ENCODE measurements at regions not wholly inside any gene's neighbourhood (a gene's known extent, or its start where the extent isn't known, plus 50 kb on each side); places are given as distances from the start of the nearest gene placed in this dataset.
"Not testable (repeated sequence)": the region's sequence is repeated elsewhere in the genome, so short reads cannot be mapped to it uniquely, and the experiment has no call there.

DNA sequence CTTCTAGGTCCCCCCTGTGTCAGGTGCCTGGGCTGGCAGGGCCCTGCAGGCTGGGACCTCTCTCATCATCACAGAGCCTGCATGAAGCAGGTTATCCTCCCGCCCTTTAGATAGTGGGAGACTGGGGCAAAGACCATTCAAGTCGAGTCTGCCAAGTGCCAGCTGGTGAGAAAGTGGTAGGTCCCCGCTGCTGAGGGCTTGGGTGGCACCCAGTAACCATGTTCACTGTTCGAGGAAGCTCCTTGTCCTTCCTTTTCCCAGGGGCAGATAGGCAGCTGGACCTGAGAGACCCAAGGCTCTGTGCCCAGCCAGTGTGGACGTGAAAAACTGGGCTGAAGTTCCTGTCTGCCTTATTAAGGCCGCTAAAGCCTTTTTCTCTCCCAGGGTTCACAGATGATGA, 1319.8 kb downstream of the TBC1D22A start:
- DNase-seq (ENCODE audit: low spot score): no peak

DNA sequence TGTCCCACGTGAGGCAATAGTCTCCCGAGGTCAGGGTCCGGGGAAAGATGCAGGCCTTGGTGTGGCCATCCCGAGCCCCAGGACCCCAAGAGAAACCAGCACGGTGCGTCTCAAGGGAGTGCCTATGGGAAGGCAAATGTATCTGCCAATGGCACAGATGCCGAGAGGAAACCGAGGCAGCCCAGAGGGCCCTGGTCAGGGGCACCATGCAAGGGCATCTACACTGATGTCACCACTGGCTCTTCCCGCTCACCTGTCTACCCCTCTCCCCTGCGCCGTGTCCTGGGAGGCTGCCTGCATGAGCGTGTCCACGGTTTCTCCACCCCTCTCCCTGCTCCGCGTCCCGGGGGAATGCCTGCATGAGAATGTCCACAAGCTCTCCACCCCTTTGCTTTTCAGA, 1318.8 kb downstream of the TBC1D22A start:
- no peak for DNase-seq (ENCODE audit: low spot score)

DNA sequence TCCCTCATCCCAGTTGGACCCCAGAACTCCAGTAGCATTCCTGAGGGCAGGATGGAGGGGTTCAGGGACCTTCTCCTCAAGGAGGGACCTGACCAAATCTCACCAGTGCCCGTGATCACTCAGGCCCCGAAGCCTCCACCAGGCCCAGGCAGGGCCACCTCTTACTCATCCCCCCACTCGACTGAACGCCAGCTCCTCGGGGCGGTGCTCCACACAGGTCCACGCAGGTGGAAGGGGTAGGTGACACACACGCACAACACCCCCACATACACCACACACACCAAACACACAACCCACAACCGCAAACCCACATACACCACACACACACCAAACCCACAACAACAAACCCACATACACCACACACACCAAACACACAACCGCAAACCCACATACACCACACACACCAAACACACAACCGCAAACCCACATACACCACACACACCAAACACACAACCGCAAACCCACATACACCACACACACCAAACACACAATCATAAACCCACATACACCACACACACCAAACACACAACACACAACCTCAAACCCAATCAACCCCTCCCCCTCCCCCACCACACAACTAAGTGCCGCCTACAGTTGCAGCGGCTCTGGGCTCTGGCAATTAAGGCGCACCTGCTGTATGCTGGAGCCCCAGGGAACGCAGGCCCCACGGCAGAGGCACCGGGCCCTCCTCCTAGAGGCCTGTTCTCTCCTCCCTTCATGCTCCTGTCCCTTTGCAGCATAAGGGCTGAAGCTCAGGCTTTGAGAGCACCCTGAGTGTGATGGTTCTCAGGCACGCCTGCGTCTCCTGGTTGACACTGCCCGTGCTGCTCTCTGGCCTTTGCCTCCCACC, 1318.1 kb downstream of the TBC1D22A start:
- no peak for DNase-seq (ENCODE audit: low spot score)

DNA sequence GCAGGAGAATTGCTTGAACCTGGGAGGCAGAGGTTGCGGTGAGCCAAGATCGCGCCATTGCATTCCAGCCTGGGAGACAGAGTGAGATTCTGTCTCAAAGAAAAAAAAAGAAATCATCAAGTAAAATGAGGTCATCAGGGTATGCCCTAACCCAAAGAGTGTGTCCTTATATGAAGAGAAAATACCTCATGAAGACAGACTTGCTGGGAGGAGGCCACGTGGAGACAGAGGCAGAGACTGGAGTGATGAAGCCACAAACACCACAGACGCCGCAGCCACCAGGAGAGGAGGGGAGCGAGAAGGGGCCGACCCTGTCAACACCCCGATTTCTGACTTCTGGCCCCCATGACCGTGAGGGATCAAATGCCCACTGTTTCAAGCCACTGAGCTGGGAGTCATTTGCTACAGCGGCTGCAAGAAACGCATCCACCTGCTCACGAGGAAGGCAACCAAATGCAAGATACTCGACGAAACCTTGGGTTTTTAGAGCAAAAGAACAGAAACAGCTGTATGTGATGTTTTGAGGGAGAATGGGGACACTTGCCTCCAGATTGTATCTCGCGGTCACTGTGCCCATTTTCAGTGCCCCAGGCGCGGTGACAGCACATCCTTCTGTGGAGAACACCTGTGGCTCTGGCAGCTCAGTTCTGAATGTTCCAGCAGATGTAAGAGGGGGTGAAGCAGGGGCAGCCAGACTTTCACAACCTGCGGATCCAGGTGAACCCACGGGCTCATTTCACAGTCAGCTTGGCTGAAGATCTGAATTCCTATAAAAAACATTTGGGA, 1317.2 kb downstream of the TBC1D22A start:
- no peak for DNase-seq (ENCODE audit: low spot score)

DNA sequence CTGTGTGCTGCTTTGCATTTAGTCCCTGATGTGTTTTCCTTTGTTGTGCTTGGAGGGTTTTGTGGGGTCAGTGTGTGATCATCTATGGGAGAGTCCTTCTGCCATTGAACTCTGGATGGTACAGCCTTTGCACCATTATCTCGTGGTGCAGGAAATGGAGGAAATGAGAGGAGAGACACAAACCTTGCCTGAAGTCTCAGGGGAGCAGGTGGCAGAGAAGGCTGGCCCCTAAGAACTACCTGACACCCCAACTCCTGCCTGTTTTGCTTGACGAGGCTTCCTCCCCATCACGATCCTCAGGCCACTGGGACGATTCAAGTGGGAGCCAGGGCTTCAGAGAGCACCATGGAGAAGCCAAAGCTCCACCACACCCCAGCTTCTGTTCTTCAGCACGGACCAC, 1316.4 kb downstream of the TBC1D22A start:
- no peak for DNase-seq (ENCODE audit: low spot score)

DNA sequence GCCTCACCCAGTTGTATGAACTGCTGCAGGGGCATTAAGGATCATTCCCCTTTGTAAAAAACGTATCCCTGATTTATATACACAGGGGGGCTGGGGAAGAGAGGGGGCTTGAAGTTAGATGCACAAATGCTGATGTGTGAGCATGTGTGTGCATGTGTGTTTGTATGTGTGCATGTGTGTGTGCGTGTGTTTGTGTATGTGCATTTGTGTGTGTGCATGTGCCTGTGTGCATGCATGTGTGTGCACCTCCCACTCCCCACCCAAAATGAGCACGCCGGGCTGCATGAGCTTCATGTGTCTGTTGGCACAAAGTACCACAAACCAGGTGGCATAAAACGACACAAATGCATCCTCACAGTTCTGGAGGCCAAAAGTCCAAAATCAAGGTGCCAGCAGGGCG, 1315.2 kb downstream of the TBC1D22A start:
- no peak for DNase-seq (ENCODE audit: low spot score)

DNA sequence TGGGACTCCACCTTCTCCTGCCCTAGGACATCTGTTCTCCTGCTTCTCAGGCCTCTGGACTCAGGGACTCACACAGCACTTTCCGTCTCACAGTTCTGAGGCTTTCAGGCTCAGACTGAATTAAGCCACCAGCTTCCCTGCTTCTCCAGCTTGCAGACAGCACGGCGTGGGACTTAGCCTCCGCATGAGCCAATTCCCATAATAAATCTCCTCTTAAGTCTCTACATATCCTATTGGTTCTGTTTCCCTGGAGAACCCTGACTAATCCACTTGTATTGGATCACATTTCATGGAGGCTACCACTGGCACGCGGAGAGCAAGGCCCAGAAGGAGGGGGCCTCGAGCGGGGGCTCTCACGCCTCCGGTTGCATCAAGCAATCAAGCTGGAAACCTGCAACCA, 1313.6 kb downstream of the TBC1D22A start:
- no peak for DNase-seq (ENCODE audit: low spot score)

DNA sequence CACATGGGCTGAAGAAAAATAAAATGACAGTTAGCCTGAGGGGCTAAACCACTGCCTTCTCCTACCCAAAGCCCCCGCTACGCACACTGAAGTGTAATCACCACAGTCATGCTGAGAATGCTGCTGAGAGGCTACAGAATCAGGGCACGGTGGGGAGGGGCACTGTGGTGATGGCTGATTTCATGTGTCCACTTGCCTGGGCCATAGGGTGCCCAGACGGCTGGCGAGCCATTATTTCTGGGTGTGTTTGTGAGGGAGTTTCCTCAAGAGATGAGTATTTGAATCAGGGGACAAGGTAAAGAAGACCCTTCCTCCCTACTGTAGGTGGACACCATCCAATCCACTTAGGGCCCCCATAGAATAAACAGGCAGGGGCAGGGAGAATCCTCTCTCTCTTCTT, 1313.2 kb downstream of the TBC1D22A start:
- DNase-seq (ENCODE audit: low spot score): no peak

DNA sequence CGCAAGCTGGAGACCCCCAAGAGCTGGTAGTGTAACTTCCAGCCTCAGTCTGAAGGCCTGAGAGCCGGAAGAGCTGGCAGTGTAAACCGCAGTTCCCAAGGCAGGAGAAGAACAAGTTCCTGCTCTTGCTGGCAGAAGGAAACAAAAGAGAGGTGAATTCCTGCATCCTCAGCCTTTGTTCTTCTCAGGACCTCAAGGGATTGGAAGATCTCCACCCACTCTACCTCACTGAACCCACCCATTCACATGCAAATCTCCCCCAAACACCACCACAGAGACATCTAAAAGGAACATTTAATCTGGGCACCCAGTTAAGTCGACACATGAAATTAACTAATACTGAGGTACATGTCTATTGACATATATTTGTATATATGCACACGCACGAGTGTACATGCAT, 1310.3 kb downstream of the TBC1D22A start:
- DNase-seq (ENCODE audit: low spot score): no peak

DNA sequence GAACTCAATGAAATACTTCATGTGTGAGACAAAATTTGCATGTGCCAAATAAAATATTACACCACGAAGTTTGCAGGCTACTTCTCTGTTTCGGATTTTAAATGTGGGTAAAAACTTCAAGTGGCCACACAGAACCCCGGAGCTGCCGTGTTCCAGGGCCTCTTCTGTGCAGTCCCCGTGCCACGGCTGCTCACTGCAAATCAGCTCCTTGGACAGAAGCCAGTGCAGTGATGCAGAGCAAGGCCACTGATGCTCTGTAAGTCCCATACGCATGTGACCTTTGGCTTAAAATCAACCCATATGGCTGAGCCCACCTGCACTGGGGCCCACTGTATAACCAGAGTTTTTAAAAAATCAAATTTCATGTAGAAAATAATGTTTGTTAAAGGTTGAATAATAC, 1309.4 kb downstream of the TBC1D22A start:
- DNase-seq (ENCODE audit: low spot score): no peak

DNA sequence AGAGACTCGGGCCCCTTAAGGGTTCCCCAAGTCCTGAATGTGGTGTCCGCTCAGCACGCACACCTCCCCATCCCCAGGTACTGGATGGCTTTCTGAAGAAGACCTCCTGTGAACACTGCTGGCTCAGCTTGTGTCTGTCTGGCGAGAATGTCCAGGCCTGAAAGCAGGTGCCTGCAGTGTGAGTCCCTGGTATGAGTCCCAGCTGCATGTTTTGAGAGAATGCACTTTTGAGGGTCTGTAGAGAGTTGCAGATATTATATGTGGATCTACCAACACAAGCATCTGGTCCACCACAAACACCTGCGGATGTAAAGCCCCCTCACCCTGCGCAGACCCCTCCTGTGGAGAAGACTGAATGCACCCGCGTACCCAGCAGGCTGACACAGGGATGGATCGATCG, 1308.9 kb downstream of the TBC1D22A start:
- no peak for DNase-seq (ENCODE audit: low spot score)

DNA sequence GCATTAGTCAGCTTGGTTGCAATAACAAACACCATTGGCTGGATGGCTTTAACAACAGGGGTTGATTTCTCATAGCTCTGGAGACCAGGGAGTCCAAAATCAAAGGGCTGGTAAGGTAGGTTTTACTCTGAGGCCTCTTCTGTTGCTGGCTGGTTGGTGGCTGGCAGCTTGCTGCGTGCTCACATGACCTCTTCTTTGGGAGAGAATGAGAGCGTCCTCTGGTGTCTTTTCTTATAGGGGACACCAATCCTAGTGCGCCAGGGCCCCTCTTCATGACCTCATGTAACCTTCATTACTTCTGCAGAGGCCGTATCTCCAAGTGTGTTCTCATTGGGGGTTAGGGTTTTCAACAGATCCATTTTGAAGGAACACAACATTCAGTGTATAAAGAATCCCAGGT, 1308.3 kb downstream of the TBC1D22A start:
- DNase-seq (ENCODE audit: low spot score): no peak

DNA sequence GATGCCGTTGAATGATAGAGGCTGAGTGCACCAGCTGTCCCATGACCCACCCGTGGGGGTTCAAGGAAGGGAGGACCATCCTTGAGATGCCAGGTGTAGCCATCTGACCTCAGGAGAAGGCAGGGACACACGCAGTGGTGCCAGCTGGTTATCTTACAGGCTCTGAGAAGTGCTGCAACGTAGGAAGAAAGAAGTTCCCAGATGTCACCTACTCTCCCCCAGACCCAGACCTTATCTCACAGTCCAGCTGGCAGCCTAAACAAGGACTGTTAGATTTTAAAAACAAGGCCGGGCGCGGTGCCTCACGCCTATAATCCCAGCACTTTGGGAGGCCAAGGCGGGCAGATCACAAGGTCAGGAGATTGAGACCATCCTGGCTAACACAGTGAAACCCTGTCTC, 1307.6 kb downstream of the TBC1D22A start:
- DNase-seq (ENCODE audit: low spot score): no peak

DNA sequence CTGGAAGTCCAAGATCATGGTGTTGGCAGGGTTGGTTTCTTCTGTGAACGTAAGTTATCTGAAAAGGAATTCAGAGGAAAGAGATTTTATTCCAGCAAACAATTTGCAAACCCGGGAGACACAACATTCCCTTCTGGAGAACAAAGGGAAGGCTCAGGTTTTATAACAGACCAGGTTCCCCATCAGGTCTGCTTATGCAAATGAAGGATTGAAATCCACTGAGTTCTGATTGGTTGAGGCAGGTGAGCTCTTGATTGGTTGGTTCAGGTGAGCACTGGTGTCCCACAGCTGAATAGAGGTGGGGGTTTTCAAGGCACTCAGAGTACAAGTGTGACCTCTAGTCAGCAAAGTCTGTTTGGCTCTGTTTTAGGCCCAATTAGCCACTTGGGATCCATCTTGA, 1306.8 kb downstream of the TBC1D22A start:
- DNase-seq (ENCODE audit: low spot score): no peak

DNA sequence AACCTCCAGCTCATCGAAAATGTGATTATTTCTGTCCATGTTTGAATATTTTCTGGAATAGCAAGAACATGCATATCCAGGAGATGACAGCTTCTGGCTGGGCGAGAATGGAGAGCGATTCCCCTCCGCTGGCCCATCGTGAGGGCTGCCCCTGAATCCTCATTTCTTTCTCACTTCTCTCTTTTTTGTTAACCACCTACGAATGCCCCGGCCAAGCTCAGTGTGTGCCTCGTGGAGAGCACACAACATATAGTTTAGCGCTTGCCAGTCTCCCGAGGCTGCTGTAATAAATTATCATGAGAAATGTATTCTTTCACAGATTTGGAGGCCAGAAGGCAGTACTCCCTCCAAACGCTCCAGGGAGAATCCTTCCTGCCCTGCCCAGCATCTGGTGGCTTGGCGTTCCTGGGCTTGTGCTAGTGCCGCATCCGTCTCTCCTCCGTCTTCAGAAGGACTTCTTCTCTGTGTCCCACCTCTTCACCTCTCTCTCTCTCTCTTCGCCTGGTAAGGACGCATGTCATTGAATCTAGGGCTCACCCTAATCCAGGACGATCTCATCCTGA, 1306.0 kb downstream of the TBC1D22A start:
- DNase-seq (ENCODE audit: low spot score): no peak

DNA sequence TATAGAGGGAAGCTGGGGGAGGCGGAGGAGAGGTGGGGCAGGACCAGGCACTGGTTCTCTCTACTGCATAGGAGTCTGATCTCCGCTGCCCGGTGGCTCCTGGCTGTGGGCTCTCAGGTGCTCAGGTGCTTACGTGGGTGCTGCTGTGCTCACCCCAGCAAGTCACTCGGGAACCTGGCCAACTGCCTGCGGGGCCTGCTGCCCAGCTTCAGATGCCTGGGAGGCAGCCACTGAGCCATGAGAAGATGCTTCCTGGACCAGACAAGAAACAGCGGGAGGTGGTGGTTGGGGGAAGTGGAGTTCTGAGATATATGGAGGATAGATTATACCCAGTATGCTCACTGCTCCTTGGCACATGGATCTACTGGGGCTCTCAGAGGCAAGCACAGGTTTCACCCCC, 1303.4 kb downstream of the TBC1D22A start:
- no peak for DNase-seq (ENCODE audit: low spot score)

DNA sequence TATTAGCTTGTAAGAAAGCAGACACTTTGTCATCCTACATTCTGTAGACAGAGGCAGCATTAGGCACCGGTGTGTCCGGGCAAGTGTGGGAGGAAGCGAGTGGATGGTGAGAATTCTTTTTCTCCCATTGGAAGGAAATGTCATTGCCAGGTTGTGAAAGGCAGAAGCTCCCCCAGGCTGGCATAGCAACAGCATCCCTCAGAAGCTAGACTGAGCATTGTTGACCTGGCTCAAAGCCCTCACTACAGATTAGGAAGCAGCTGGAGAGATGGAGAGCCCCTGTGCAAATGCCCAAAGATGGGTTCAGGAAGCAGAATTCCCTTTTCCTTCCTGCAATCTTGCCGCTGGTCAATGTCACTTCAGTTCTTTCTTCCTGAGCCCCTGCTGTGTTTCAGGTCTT, 1299.3 kb downstream of the TBC1D22A start:
- DNase-seq (ENCODE audit: low spot score): no peak

DNA sequence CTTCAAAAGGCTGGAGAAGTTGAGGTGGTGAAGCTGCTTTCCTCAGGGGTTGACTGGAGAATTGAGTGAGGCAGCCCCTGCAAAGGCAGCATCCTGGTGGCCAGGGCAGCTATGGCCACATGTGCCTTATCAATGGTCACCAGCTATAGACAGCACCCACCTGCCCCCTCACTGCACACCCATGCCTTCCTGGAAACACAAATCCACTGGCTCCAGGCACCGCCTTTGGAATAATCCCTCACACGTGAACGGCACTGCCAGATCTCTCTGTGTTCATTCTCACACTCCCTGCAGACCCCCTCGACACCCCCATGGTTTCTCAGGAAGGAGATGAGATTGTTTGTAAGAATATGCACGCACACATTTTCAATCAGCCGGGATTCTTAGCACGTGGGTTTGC, 1297.8 kb downstream of the TBC1D22A start:
- DNase-seq (ENCODE audit: low spot score): no peak

DNA sequence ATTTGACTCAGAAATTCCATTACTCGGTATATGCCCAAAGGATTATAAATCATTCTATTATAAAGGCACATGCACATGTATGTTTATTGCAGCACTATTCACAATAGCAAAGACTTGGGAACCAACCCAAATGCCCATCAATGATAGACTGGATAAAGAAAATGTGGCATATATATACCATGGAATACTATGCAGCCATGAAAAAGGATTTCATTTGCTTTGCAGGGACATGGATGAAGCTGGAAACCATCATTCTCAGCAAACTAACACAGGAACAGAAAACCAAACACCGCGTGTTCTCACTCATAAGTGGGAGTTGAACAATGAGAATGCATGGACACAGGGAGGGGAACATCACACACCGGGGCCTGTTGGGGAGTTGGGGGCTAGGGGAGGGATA, 1297.1 kb downstream of the TBC1D22A start:
- not testable (repeated sequence) for DNase-seq (ENCODE audit: low spot score)

DNA sequence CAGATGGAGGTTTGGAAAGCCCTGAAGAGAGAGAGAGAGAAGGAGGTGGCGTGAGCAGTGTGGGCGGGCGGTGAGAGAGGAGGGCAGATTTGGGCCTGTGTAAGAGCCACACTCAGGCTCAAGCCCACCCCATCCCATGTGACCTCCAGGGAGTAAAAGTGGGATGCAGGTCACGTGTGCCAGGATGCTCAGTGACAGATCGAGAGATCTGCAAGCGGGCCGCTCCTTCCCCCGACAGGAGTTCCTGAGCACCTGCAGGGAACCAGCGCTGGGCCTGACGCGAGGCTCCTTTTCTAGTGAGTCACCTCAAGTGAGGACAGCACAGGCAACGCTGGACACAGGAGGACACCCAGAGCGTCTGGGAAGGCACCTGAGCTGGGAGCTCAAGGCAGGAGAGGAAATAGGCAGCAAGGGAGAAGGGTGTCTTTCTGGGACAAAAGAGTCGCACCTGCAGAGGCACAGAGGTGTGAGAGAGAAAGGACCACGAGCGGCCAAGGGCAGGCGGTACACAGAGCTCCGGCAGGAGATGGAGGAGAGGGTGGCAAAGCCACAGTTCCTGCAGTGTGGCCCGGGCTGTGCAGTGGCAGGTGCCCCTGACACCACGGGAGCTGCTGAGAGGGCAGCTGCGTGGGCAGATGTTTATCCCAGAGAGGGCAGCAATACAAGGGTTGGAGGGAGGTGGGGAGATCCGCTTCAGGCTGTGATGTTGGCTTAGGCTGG, 1294.8 kb downstream of the TBC1D22A start:
- DNase-seq (ENCODE audit: low spot score): no peak

DNA sequence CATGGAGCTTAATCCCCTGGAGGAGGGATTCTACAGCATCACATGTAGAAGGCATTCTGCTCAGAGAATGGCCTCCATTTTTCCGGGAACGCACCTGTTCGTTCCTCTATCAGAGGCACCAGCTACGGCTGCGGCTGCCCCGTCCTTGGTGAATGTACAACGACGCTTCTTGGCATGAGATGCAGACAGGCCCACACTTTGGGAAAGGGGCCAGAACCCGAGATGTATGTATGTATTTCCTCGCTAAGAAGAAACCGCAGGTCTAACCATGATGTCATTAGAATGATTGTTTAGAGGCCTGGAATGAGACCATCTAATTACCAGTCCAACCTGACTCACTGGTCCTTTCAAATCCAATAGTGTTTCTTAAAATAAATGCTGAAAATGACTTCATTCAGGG, 1293.4 kb downstream of the TBC1D22A start:
- no peak for DNase-seq (ENCODE audit: low spot score)

DNA sequence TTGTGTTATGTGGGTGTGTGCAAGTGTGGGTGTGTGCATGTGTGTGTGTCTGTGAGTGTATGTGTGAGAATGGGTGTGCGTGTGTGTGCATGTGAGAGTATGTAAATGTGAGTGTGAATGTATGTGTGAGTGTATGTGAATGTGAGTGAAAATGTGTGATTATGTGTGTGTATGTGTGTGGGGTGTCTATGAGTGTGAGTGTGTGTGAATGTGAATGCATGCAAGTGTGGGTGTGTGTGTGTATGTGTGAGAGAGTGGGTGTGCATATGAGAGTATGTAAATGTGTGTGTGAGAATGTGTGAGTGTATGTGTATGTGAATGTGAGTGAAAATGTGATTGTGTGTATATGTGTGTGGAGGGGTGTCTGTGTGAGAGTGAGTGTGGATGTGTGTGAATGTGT, 1292.7 kb downstream of the TBC1D22A start:
- no peak for DNase-seq (ENCODE audit: low spot score)

DNA sequence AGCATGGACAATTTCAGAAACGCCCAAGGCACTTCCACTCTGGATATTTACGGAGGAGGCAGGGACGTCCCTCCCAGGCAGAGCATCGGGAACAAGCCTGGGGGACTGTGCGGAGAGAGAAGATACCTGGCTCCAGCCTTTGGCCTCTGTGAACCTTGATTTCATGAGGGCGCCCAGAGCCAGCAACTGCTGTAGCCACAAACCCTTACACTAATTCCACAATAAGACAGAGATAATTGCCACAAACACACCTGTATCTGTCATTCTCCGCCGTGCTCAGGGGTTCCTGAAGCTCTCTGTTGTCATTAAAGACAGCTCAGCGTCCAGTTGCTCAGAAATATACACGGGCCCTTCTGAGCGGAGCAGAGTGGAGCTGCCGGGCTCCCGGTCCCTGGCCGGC, 1292.1 kb downstream of the TBC1D22A start:
- DNase-seq (ENCODE audit: low spot score): no peak

Data from AG08396 (cell line).